GM18907 (cell line): ENCODE measurements at regions not wholly inside any gene's neighbourhood (a gene's known extent, or its start where the extent isn't known, plus 50 kb on each side); places are given as distances from the start of the nearest gene placed in this dataset.

Experiments used
- ATAC-seq: cut with Tn5 transposase; IDR thresholded peaks from one replicate; pipeline ENCODE4 v1.9.1; 2021; ENCODE audit warnings: mild to moderate bottlenecking, moderate library complexity; ENCODE audit not compliant: unreplicated experiment

DNA sequence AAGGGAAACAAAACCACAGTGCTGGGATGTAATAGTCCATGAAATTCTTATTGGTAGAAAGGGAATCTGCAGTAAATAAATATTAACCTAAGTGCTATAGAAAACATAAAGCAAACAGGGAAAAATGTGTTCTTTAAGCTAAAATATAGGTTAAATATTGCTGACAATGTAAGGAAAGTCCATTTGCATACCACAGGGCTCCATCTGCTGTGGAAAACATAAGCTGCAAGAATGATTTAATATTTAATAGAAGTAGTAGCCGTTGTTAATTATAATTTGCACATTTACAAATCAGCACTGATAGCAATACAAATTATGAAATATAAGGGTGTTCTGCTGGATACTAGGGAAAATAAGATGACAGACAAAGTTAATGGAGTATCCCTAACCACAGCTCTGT lies 444.9 kb upstream of the PKN2 start:
- ATAC-seq = no peak

- ATAC-seq = no peak
These were observed 436.4 kb upstream of the PKN2 start for GRCh38 chr1:88247666-88248065.

DNA sequence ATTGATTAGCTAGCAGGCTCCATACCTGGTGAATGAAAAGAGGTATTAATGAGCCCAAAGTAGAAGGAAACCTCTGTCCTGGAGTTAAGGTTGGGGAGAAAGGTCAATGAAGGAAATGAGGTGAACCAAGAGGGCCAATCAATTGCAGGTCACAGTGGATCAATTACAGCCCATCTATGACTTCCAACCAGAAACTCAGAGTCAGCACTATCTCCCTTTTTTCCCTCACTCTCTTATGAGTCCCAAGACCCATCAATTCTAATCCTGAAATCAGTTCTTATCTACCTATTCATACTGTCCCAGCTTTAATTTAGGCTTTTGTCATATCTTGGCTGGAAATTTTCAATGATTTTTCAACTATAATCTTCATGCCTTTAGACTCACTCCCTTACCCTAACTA lies 433.2 kb upstream of the PKN2 start:
- no peak for ATAC-seq

DNA sequence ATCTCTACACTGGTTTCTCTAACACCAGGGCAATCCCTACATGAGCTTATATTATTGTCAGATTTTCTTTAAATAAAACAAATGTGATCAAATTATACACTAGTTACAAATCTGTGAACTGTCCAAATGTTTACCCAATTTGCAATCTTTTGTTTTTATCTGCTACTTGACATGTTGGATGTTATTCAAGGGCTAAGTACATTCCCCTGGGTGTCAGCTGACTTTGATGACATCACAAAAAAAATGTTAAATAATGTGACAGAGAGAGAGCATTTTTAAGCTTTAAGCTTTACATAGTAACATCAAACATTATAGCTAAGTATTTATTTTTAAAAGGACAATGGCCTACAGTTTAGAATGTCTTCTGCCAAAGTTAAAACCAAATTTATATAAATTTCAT lies 431.3 kb upstream of the PKN2 start:
- ATAC-seq = no peak

DNA sequence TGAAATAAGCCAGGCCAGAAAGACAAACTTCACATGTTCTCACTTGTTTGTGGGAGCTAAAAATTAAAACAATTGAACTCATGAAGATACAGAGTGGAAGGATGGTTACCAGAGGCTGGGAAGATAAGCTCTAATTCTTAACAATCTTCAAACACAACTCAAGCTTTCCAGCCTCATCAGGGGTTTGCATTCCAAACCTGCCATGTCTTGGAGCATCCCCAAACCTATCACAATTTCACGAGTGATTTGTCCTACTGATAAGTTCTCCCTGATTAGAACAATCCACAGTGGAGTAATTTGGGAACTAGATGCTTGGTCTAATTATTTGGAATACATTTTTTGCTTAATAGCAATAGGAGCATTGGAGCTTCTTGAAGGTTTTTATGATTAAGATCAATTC lies 418.5 kb upstream of the PKN2 start:
- no peak for ATAC-seq

GRCh38 chr1:88266051-88266450 lies 418.0 kb upstream of the PKN2 start:
- no peak for ATAC-seq

- ATAC-seq = no peak
These were observed 411.9 kb upstream of the PKN2 start for GRCh38 chr1:88272216-88272615.

DNA sequence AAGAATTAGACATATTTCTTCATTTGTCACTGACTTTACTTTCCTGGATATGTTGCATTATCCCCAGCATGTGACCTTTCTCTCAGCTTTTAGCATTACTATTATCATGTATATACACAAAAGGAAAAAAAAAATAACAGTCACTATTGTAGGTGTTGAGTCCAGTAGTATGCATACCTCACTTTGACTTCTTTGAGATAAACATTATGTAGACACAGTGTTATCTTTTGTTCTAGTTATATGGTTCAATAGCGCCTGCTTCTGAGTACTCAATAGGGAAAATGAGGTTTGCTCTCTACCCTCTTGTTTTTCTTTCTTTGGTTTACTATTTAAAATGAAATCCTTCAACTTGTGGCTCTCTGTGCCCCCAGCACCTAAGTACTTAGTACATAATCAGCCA lies 409.6 kb upstream of the PKN2 start:
- no peak for ATAC-seq

DNA sequence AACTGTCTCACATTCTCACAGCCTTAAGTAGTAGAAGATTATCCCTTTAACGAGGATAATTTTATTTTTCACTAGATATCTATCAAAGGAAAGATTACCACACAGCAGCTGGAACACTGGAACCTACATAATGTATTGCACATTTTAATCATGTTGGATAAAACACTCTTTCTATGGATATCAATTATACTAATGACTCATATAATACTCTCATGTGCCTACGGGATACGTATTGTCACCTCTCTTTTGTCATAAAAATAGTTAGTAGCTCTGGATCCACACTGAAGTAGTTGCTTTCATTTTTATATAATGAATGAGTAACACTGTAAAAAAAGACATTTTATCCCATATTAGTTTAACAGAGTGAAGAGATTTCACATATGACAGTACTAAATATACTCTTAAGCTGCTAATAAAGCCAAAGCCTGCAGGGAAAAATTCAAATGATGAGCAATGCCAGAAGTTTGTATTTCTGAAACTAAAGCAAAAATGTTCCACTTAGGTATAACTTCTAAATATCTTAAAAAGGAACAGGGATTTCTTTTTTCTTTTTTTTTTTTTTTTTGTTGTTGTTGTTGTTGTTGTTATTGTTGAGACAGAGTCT lies 408.7 kb upstream of the PKN2 start:
- no peak for ATAC-seq

DNA sequence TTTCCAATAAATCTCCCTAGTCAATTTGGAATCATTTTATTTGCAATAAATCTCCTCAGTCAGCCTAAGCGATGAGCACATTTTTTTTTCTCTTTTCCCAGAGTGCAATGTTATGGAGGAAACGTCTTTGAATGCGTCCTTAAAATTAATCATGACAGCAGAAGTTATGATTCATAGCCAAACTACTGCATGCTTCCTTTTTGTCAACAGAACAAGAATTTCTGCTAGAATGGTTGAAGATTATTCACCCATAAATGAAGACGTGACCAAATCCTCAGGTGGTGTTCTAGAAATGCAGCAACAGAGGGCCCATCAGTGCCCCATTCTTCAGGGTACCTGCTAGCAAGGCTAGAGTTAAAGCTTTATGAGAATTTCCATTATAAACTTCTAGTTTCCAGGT lies 407.9 kb upstream of the PKN2 start:
- ATAC-seq = no peak

DNA sequence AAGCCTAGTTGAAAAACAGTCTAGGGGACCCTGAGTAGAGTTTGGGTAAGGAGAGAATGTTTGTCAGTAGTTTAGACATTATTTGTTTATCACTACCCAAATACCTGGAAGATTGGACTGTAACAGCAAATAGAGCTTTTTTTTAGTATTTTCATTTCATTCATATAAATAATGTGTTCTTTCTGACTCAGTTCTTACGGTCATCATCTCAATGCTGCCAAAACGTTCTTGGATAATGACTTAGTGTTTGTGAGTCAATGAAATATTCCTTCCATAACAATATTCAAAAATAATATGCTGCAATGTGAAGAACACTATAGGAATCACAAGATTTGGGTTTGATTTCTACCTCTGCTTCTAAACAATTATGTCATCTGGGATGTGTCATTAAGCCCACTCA lies 400.0 kb upstream of the PKN2 start:
- ATAC-seq = no peak

DNA sequence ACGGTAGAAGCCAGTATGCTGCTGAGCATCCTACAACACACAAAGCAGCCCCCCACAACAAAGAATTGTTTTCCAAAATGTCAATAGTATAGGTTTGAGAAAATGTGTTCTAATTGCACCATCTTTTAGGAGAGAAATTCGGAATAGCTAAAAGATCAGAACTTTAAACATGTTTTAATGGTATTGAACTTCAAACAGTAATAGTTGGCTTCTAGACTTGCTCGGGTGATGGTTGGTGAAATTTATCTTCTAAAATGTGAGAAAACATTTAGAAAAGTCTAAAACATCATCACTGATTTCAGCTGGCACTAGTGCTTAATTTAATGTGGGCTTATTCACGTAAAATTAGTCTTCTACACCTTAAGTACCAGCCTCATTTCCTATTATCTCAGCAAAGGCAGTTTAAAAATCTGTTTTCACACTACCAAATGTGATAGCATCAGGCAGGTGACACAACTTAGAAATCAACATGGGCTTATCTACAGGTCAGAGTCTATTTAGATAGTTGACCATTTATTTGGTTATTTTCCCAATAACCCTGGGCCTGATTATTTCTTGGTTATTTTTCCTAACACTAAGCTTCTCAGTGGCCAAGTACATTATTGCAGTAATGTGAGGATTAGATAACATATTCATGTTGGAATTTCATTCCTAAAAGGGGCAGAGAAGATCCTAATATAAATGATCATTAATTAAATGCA lies 399.3 kb upstream of the PKN2 start:
- ATAC-seq = no peak

DNA sequence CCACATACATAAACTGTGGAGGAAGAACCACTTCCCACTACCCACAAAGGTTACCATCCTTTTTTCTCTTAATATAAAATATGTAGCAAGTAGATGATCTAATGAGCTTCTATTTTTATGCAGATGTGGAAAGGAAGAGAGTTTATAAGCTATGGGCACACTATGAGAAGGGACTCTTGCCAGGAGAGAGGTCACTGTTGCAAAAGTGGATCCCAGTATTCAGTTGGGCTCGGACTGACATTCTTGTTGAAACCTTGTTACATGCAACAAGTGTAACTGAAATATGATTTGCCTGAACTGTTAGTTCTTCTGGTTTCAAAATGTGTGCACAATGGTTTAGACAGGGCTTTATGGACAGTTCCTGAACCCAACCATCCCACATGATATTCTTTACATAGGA lies 397.4 kb upstream of the PKN2 start:
- ATAC-seq = no peak

GRCh38 chr1:88288571-88288970 lies 395.5 kb upstream of the PKN2 start:
- no peak for ATAC-seq

DNA sequence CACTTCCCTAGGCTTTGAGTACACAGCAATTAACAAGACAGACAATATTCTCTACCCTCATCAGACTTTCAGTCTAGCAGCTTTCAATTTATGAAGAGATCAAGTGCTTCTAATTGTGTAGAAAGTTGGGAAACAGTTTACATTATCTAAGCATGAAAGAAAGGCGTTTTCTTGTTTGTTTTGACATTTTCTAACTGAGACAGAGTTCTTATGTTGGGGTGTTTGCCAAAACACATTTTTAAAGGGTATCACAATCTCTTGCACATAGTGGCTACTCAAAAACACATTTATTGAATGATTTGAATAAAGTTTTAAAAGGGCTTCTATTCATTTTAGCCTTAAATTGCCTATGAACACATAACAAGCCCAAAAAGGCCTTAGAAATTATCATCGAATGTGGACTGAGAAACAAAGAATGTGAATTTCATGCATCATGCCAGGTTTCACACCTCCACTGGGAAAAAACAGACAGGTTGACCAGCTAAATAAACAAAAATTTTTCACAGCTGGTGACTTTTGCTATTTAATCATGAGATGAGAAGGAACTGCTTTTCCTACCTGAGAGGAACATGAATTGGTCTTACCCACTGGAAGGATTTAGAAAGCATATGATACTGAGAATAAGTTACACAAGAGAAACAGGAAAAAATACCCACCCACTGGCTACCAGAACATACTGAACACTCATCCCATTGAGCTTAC lies 394.5 kb upstream of the PKN2 start:
- ATAC-seq = no peak

GRCh38 chr1:88291611-88292354 lies 392.3 kb upstream of the PKN2 start:
- ATAC-seq = no peak

GRCh38 chr1:88293691-88294190 lies 390.3 kb upstream of the PKN2 start:
- ATAC-seq = no peak

DNA sequence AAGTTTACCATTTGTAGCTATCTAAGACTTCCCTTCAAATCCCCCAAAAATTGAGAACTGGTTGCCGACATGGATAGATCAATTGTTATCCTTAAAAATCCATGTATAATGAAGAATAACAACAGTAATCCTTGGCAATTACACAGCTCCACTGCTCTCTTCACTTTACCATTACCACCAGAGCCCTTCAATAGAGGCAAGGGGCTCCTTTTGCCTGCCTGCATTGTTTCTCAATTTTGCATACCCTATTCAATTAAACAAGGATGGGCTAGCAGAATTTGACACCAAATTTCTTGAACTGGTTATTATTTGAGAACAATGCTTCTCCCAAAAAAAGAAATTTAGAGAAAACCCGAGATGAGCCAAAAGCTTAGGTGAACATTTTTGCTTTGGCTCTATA lies 387.8 kb upstream of the PKN2 start:
- no peak for ATAC-seq

DNA sequence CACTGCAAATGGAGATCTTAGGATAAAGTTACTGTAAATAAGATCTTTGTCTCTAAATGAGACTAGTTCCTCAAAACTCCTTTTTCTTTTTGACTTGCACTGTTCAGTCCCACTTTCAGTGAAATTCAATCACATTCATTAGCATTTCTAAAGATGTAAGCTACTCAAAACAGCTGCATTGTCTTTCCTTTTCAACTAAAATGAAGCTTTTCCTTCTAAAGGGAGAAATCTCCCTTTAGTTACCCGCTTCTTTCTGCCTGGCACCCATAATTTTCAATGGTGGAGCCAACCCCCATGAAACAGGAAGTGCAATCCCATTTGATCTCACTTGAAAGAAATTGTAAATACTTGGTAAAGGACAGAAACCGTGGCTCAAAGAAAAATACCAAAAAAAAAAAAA lies 387.4 kb upstream of the PKN2 start:
- no peak for ATAC-seq

- no peak for ATAC-seq
These were observed 385.6 kb upstream of the PKN2 start for GRCh38 chr1:88298506-88298905.

GRCh38 chr1:88300752-88301263 lies 383.3 kb upstream of the PKN2 start:
- ATAC-seq = no peak
